HG03520 (cell line): ENCODE measurements at regions not wholly inside any gene's neighbourhood (a gene's known extent, or its start where the extent isn't known, plus 50 kb on each side); places are given as distances from the start of the nearest gene placed in this dataset.
A peak's percentile ranks its signal among the peaks of the same experiment; 100 is the strongest.
"Not testable (repeated sequence)": the region's sequence is repeated elsewhere in the genome, so short reads cannot be mapped to it uniquely, and the experiment has no call there.

Source experiments
- ATAC-seq: cut with Tn5 transposase; IDR thresholded peaks from one replicate; pipeline ENCODE4 v1.9.1; 2021; ENCODE audit warnings: mild to moderate bottlenecking, moderate library complexity; ENCODE audit not compliant: unreplicated experiment

DNA sequence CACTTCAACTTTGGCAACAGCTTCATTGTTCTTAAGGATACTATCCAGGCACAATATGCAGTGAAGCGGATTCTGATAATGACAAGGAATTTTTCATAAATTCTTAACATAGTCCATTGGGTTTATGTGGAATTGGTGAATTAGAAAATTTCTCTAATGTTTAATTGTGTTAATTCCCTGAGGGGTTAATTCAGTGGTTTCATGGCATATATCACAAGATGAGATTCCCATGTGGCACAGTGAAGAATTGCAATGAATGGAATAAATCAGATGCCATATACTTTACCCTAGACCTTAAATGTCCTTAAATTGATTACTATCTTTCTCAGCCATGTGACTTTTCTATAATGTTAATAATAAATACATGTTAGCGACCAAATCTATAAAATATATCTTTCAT, 1244.1 kb downstream of the ROBO2 start:
- ATAC-seq, result no peak

- no peak for ATAC-seq
Measured at GRCh38 chr3:78285032-78285728, 1245.3 kb downstream of the ROBO2 start.

- no peak for ATAC-seq
Measured at GRCh38 chr3:78287085-78287484, 1247.2 kb downstream of the ROBO2 start.

DNA sequence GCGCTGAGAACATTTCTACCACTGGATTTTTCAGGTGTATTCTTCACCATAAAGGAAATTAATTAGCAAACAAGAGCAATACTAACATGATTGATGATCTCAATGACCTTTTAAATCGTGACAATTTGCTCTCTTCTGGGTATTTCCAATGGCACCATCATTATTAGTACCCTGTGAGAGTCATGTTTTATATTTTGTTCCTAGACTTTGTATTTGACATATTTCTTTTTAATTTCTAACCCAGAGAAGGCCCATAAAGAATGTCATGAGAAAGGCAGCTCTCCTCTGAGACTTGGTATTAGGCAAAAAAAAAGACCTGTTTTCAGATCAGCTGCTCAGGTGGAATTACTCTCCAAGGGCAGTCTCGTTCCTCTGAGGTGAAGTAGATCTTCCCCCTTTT, 1253.4 kb downstream of the ROBO2 start:
- ATAC-seq, result no peak

GRCh38 chr3:78304115-78304514, 1264.2 kb downstream of the ROBO2 start:
- ATAC-seq, result no peak

- no peak for ATAC-seq
Measured at GRCh38 chr3:78312851-78313250, 1273.0 kb downstream of the ROBO2 start.

- no peak for ATAC-seq
Measured at GRCh38 chr3:78313332-78313731, 1273.4 kb downstream of the ROBO2 start.

DNA sequence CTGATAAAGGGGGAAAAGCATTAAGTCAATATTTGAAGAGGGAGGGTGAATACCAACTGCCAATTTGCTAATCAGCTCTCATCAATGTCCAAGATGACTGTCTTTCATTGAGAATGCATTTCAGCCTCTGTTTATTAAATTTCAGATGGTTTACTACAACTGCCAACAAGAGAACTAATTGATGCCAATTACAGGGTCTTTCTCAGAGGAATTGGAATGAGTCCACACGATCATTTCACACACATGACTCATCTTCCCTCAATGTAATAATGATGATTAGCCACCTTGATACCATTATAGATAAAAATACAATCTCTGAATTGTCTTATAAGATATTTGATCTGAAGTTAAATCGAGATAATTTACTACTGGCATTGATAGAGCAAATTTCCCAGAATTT, 1274.4 kb downstream of the ROBO2 start:
- no peak for ATAC-seq

- no peak for ATAC-seq
Measured at GRCh38 chr3:78317774-78318173, 1277.9 kb downstream of the ROBO2 start.

DNA sequence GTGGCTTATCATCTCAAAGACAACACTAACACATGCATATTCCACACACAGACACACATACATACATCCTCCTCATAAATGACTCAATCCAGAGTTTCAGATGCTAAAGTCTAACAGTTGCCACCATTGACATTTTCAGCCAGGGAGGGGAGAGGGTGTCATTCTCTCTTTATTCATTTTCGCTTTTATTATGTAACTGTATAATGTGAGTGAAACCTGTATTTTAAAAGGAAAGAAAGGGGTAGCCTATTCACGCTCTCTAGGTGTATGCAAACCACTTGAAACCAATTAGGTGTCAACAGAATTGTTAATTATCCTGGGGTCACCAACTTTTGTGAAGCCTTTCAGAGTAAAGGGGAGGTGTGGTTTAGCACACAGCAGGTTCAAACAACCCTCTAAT, 1282.9 kb downstream of the ROBO2 start:
- ATAC-seq, result peak; percentile 60

DNA sequence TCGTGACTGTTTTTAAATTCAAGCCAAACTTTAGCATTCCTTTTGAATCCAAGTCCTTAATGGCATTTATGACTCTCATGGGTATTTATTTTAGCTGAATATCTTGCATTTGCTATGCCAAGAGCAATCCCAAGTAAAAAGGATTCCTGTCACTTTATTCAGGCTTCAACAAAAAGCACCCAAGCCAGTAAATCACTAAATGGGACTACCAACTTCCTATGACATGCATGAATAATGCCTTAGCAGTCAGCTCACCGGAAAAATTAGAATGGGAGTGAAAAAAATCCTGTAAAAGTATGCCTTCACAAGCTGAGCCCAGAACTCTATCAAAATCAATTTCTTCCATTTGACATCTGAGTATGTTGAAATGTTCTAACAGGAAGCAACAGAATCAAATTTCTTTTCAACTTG, 1297.9 kb downstream of the ROBO2 start:
- no peak for ATAC-seq

DNA sequence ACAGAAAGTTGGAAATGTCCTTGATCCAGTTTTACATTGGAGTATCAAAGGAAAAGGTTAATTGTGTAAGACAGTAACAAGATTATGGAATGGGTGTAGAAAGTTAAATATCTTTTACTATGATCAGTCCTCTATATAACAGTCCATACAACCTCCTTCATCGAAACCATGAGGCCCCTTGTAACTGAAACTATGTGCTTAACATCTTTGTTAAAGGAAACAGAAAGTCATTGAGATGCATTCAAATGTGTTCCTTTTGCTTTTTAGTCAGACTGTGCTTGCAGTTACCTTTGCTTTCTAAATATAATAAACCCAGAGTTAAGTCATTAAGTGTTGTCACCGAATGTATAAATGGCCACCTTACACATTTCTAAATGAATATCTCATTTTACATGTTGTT, 1298.5 kb downstream of the ROBO2 start:
- peak; percentile 94 for ATAC-seq

- no peak for ATAC-seq
Measured at GRCh38 chr3:78343221-78343620, 1303.3 kb downstream of the ROBO2 start.

GRCh38 chr3:78344267-78344666, 1304.4 kb downstream of the ROBO2 start:
- not testable (repeated sequence) for ATAC-seq

- ATAC-seq, result no peak
Measured at GRCh38 chr3:78344918-78345317, 1305.0 kb downstream of the ROBO2 start.

- ATAC-seq, result no peak
Measured at GRCh38 chr3:78347176-78347575, 1307.3 kb downstream of the ROBO2 start.

DNA sequence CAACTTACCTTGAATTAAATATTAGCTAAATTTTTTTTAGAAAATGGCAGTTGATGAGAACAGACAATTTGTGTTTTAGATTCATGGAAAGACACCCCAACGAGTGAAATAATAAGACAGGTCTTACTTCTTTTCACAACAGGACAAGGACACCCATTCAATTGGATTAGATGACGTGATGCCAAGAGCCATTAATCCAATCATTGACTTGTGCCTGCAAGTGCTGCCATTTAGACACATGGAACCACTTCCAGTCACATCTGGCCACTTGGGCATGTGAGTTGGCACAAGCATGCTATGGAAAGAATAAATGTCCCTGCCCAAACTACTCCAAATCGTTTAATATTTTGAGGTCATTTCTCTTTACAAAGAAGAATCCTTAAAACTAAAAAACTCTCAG, 1308.8 kb downstream of the ROBO2 start:
- no peak for ATAC-seq

DNA sequence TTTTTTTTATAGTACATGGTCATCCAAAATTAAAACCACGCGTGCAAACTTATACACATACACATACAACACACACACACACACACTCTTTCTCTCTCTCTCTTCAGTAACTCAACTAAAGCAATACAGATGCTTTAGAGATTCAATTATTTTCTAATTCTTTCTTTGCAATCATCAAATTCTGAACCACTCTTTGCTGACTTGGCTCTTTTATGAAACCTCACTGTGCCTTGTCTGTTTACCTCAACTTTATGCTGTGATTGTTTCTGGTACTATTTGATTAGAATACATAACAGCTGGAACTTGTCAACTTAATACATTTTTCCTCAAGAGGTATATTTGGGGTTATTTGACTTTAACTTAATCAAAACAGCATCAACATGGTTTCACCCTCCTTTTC, 1309.7 kb downstream of the ROBO2 start:
- ATAC-seq, result no peak

- no peak for ATAC-seq
Measured at GRCh38 chr3:78351334-78351733, 1311.4 kb downstream of the ROBO2 start.

DNA sequence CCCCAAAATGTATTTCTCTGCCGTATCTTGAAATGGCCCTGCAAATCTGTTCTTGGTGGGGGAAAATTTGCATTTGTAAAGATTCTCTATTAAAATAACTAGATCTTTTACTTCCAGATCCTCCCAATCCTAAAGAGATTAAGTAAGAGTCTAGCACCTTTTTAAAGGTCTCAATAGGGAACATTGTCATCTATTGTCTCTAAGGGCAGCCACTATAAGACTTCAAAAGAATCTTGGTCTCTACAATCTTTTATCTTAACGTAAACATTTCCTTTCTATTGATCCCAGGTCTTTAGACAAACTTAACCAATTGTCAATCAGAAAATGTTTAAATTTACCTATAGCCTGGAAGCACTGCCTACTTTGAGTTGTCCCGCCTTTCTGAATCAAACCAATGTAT, 1313.3 kb downstream of the ROBO2 start:
- no peak for ATAC-seq

DNA sequence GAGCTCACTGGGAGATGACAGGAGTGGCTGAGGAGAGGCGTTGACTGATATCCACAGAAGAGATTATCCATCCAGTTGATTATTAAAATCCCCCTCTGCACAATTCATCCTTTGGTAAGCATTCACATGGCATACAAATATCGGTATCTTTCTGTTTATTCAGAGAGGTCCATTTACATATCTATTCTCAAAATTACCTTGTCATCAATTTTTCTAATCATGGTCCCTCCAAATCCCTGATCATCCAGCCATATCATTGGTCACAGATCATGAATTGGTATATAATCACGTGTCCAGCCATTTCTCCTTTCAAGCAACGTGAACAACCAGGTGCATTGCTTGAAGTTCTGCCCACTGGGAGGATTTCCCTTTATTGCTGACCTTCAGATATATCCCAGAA, 1321.0 kb downstream of the ROBO2 start:
- no peak for ATAC-seq

GRCh38 chr3:78368636-78369345, 1328.9 kb downstream of the ROBO2 start:
- no peak for ATAC-seq

GRCh38 chr3:78390221-78390620, 1350.3 kb downstream of the ROBO2 start:
- no peak for ATAC-seq
